Memory B cell (primary cell): ENCODE measurements at regions not wholly inside any gene's neighbourhood (a gene's known extent, or its start where the extent isn't known, plus 50 kb on each side); places are given as distances from the start of the nearest gene placed in this dataset.
"Not testable (repeated sequence)": the region's sequence is repeated elsewhere in the genome, so short reads cannot be mapped to it uniquely, and the experiment has no call there.

Source experiments
- ATAC-seq: fragments of 150-1000 bp; cut with Tn5 transposase; 2 replicates; pipeline ENCODE4 v1.10.0; 2021; ENCODE audit warnings: low read depth, mild to moderate bottlenecking, moderate library complexity
- DNase-seq, 2 donors: peaks; one replicate each; pipeline ENCODE4 v3.0.0; 2022; ENCODE audit warnings: low spot score in 2 of 2
- H3K27ac Mint-ChIP-seq: one replicate; pipeline ENCODE4 v1.8.0; 2022; ENCODE audit warnings: mild to moderate bottlenecking, moderate library complexity, mixed read lengths
- H3K27me3 Mint-ChIP-seq: one replicate; pipeline ENCODE4 v1.8.0; 2022; ENCODE audit warnings: mixed read lengths
- H3K36me3 Mint-ChIP-seq: one replicate; pipeline ENCODE4 v1.8.0; 2022; ENCODE audit warnings: mild to moderate bottlenecking, mixed read lengths
- H3K4me1 Mint-ChIP-seq: one replicate; pipeline ENCODE4 v1.8.0; 2022; ENCODE audit warnings: mixed read lengths
- H3K4me3 Mint-ChIP-seq: one replicate; pipeline ENCODE4 v1.8.0; 2022; ENCODE audit warnings: mild to moderate bottlenecking, moderate library complexity, mixed read lengths
- H3K9me3 Mint-ChIP-seq: one replicate; pipeline ENCODE4 v1.8.0; 2022; ENCODE audit warnings: mixed read lengths

DNA sequence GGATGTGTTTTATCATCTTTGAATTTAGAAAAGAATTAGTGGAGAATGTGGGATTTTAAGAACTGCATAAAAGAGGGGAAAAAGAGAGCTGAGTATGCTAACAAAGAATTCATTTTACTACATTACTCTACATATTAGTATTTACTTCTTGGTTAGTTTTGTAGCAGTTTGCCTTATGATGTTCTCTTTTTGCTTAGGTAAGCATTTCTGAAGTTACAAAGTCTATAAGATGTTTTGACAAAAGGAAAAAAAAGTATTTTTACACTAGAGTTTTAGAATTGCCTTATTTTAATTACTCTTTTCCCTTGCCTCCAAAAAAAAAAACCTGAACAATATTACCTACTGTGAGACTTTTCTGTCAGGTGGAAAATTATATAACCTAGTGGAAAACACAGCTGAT, 739.5 kb upstream of the SLC39A10 start:
- ATAC-seq = no peak

DNA sequence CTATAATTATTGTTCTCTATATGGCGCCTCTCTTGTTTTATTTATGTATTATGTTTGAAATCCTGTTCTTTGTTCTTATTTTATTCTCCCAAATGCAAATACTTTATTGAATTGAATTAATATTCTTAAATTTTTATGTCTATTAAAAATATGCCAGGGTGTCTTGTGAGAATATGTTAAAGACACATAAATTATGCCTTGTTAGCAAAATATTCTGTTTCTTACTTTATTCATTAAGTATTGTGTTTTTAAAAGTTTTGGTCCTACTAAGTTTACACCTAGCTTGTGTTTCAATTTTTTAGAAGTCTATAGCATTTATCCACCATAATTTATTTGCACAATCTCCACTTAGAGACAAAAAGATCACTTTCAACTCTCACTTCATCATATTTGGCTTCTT, 741.5 kb upstream of the SLC39A10 start:
- no peak overlapping the region for H3K27ac Mint-ChIP-seq
- H3K4me3 Mint-ChIP-seq = no peak overlapping the region
- H3K36me3 Mint-ChIP-seq = no peaks in the 10 kb centered on the region
- DNase-seq = no peak
- H3K9me3 Mint-ChIP-seq = no peaks in the 10 kb centered on the region
- no peaks in the 10 kb centered on the region for H3K27me3 Mint-ChIP-seq
- H3K4me1 Mint-ChIP-seq = no peaks in the 10 kb centered on the region
- no peak for ATAC-seq

More for the DNA sequence above, 739.5 kb upstream of the SLC39A10 start:
- no peak for DNase-seq
- no peaks in the 10 kb centered on the region for H3K9me3 Mint-ChIP-seq
- H3K27ac Mint-ChIP-seq = no peak overlapping the region
- no peaks in the 10 kb centered on the region for H3K4me1 Mint-ChIP-seq
- H3K27me3 Mint-ChIP-seq = no peaks in the 10 kb centered on the region
- no peak overlapping the region for H3K4me3 Mint-ChIP-seq
- no peaks in the 10 kb centered on the region for H3K36me3 Mint-ChIP-seq

DNA sequence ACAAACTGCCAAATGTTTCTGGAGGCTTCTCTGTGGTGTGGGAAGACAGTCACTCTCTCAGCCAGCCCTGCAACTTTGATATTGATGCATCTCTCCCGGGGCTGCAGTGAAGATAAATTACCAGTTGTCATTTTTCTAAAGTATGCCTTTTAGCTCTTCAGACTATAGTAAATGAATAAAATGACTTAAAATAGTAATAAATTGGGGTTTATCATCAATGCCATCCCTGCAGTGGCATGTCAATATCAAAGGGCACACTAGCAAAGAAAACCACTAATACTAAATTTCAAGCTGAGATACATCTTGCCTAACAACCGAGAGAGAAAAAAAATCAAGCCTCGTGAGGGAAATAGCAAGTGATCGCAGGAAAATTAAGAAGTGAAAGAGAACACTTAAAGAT, 749.5 kb upstream of the SLC39A10 start:
- Mint-ChIP-seq H3K9me3 (peaks cover 6% of the 10 kb centered on the region), H3K4me3 (no peak overlapping the region), H3K27ac (no peak overlapping the region), H3K4me1 (no peaks in the 10 kb centered on the region), H3K36me3 (no peaks in the 10 kb centered on the region), H3K27me3 (no peaks in the 10 kb centered on the region)
- ATAC-seq (no peak), DNase-seq (no peak)

DNA sequence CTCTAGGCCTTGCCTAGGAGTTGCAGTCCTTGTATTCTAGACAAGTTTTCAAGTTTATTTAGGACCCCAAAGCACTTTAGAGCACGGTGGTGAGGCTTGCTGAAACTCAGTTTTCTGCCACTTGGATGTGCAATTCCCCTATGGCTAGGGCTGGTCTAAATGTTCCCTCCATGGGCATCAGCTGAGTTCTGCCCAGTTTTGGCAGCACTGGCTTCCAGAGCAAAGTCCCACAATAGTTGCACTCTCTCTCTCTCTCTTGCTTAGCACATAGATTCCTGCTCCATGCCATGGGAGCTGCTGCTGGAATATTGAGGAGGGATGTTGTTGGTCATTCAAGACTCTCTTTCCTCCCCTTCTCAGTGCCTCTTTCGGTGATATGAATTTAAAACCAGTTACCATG, 760.2 kb upstream of the SLC39A10 start:
- Mint-ChIP-seq H3K36me3 (no peaks in the 10 kb centered on the region), H3K27ac (no peak overlapping the region), H3K9me3 (no peaks in the 10 kb centered on the region), H3K4me1 (no peaks in the 10 kb centered on the region), H3K4me3 (no peak overlapping the region), H3K27me3 (peaks cover 2% of the 10 kb centered on the region)
- no peak for DNase-seq
- no peak for ATAC-seq

DNA sequence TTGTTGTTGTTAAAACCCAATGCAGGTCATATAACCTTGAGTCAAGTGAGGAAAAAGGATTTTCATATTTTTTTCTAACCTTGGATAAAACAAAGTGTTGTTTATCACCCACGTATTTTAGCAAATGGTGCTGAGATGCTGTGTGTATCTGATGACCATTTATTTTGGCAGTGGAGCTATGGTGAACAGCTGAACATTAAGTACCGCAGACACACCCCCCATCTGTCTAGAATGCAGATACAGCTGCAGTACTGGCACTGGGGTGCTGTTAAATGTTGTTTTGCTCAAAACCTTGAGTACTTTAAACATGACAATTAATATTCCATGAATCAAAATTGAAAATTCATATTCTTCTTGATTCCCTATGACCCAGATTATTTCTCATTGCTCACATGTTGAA, 773.3 kb upstream of the SLC39A10 start:
- Mint-ChIP-seq H3K27me3 (no peaks in the 10 kb centered on the region), H3K4me1 (no peaks in the 10 kb centered on the region), H3K4me3 (no peak overlapping the region), H3K36me3 (no peaks in the 10 kb centered on the region), H3K9me3 (no peaks in the 10 kb centered on the region), H3K27ac (no peak overlapping the region)
- ATAC-seq = no peak
- DNase-seq = no peak

DNA sequence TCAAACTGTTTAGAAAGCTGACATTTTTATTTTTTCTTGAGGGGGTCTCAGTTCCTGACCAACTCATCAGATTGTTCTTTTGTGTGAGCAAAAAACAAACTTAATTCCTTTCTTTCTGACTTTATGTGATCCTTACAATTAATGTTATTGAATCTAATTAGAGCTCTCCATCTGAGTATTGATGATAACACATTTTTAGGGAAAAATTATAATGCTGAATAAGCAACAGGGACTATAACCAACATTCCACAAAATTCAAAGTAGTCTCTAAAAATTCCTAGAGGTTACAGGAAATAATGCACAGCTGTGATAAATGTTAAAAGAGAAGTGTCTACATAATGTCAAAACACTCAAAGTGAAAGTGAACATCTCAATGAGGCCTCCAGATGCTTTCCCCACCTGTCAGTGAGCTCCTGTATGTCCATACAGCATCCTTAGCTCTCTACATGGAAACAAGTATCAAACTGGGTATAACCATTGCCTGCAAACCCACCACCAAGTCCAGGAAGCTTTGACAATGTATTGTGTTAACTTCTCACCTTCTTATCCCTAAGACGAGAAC, 786.0 kb upstream of the SLC39A10 start:
- Mint-ChIP-seq H3K27me3 (no peaks in the 10 kb centered on the region), H3K4me1 (no peaks in the 10 kb centered on the region), H3K4me3 (no peak overlapping the region), H3K9me3 (no peaks in the 10 kb centered on the region), H3K36me3 (no peaks in the 10 kb centered on the region), H3K27ac (no peak overlapping the region)
- no peak for DNase-seq
- ATAC-seq = no peak

DNA sequence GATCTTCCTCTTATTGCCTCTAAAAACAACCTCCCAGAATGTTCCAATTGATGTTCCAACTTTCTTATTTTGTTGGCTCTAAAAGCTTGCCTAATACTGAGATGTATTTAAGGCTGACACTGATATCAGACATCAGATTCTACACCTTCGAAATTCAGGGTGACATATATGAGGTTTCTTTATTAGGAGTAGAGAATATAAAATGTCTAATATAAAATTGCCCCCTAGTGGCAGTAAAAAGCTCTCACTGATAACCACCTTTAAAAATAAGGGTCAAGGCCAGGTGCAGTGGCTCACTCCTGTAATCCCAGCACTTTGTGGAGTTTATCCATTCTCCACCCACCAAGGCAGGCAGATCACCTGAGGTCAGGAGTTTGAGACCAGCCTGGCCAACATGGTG, 789.7 kb upstream of the SLC39A10 start:
- no peak overlapping the region for H3K27ac Mint-ChIP-seq
- H3K9me3 Mint-ChIP-seq = no peaks in the 10 kb centered on the region
- ATAC-seq (no peak), DNase-seq (no peak)
- H3K36me3 Mint-ChIP-seq = no peaks in the 10 kb centered on the region
- no peaks in the 10 kb centered on the region for H3K27me3 Mint-ChIP-seq
- H3K4me3 Mint-ChIP-seq = no peak overlapping the region
- H3K4me1 Mint-ChIP-seq = no peaks in the 10 kb centered on the region

DNA sequence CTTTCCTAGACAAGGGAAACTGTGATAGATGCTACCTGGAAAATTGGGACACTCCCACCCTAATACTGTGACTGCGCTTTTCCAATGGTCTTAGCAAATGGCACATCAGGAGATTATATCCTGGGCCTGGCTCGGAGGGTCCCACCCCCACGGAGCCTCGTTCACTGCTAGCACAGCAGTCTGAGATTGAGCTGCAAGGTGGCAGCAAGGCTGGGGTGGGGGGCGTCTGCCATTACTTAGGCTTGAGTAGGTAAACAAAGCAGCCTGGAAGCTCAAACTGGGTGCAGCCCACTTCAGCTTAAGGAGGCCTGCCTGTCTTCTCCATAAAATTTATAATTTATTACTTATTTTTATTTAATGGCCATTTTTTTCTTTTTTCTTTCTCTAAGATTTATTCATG, 802.1 kb upstream of the SLC39A10 start:
- Mint-ChIP-seq H3K36me3 (no peaks in the 10 kb centered on the region), H3K4me3 (no peak overlapping the region), H3K4me1 (no peaks in the 10 kb centered on the region), H3K27me3 (no peaks in the 10 kb centered on the region), H3K27ac (no peak overlapping the region), H3K9me3 (peaks cover 4% of the 10 kb centered on the region)
- DNase-seq (no peak), ATAC-seq (no peak)

DNA sequence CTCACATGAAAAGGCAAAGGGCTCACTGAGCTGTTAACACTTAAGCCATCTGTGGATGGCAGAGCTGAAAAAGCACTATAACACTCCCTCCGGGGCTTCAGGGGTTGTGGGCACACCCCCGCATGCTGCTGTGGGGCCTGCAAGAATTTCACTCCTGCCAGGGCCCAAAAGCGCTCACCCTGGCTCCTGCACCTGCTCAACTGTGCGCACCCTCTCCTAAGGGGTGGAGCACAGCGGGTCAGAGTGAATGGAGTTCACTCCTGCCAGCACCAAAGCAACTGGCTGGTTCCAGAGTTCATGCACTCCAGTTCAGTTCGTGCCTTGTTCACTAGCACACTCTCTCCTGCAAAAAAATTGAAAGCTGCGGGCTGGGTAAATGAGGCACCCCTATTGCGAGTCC, 814.2 kb upstream of the SLC39A10 start:
- Mint-ChIP-seq H3K36me3 (no peaks in the 10 kb centered on the region), H3K4me3 (no peak overlapping the region), H3K9me3 (no peaks in the 10 kb centered on the region), H3K27ac (no peak overlapping the region), H3K4me1 (no peaks in the 10 kb centered on the region), H3K27me3 (no peaks in the 10 kb centered on the region)
- DNase-seq = no peak
- ATAC-seq = no peak

DNA sequence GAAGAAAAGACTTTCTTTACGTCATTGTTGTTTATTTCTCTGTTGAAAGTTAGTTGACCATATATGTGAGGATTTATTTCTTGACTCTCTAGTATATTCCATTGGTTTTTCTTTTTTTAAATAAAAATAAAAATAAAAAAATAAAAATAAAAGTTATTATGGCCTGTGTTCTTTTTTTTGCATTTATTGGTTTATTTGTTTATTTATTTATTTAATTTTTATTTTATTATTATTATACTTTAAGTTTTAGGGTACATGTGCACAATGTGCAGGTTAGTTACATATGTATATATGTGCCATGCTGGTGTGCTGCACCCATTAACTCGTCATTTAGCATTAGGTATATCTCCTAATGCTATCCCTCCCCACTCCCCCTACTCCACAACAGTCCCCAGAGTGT, 822.7 kb upstream of the SLC39A10 start:
- DNase-seq, H3K4me3 Mint-ChIP-seq, H3K36me3 Mint-ChIP-seq, H3K27ac Mint-ChIP-seq, H3K4me1 Mint-ChIP-seq, ATAC-seq, H3K9me3 Mint-ChIP-seq, H3K27me3 Mint-ChIP-seq: not testable (repeated sequence)

DNA sequence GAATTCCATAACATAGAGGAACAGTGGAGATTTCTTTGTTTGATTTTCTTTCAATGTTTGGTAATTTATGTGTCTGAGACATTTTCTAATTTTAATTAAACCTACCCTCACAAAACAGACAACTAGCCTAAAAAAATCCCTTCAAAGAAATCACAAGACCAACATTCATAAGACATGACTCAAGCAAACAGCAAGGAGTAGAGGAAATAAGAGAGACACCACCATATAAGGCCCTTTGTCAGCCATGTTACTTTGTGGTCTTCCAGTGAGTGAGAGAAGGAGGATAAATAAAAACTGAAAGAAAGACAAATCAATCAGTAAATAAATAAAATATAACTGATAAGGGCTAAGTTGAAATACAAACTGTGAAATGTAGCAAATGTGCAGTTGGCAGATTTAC, 830.8 kb upstream of the SLC39A10 start:
- H3K27ac Mint-ChIP-seq = no peak overlapping the region
- H3K4me3 Mint-ChIP-seq = no peak overlapping the region
- no peaks in the 10 kb centered on the region for H3K36me3 Mint-ChIP-seq
- ATAC-seq (no peak), DNase-seq (no peak)
- no peaks in the 10 kb centered on the region for H3K9me3 Mint-ChIP-seq
- H3K4me1 Mint-ChIP-seq = no peaks in the 10 kb centered on the region
- H3K27me3 Mint-ChIP-seq = no peaks in the 10 kb centered on the region

DNA sequence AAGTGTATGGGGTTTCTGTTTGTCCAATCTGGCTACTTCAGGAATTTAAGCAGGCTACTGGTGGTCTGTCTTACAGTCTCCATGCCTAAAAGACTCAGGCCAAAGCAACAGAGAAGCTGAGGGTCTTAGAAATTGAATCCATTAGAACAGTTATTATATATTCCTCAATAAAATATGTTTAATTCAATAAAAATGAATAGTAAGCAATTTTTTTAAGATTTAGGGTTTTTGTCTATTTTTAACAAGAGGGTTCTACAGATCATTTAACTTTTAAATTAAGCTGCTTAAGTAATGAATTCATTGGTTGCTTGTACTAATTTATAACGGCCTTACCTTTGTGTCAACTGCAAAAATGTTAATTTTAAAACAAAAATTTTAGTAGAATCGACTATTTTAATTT, 832.6 kb upstream of the SLC39A10 start:
- no peak overlapping the region for H3K27ac Mint-ChIP-seq
- no peaks in the 10 kb centered on the region for H3K36me3 Mint-ChIP-seq
- H3K27me3 Mint-ChIP-seq = no peaks in the 10 kb centered on the region
- no peak for ATAC-seq
- H3K4me3 Mint-ChIP-seq = no peak overlapping the region
- no peak for DNase-seq
- no peaks in the 10 kb centered on the region for H3K9me3 Mint-ChIP-seq
- H3K4me1 Mint-ChIP-seq = no peaks in the 10 kb centered on the region

DNA sequence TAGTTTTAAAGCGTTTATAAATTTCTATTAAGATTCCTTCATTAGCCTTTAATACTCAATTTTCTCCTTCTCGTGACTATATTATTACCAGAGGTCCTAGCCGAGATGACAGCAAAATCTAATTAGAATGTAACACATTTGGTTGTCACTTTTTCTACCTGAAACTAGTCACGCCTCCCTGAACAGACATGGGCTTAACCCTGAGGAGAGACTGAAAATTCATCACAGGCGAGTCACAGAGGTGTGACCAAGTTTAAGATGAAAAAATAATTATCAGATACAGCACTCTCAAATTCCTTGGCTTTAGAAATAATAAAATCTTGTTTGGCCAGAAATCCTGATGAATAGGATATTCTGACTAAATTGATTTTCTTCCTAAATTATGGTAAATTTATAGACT, 834.4 kb upstream of the SLC39A10 start:
- H3K27ac Mint-ChIP-seq = no peak overlapping the region

DNA sequence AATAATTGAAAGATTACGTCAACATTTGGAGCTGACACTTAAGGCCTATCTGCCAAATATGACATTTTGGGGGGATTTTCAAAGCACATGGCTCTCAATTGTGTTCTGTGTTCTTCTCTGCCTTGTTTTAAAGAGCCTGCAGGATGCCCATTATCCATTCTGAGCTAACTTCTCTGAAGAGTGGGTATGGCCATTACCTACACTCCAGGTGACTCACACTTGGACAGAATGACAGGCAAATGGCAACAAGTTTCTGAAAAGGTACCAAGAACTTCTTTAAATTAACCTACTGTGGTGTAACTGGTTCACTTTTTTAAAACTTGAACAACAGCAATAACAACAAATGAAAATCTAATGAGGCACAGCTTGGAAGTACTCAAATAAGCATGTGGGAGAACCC, 834.9 kb upstream of the SLC39A10 start:
- no peaks in the 10 kb centered on the region for H3K27me3 Mint-ChIP-seq
- H3K4me1 Mint-ChIP-seq = no peaks in the 10 kb centered on the region
- no peak overlapping the region for H3K27ac Mint-ChIP-seq
- ATAC-seq = no peak
- DNase-seq = no peak
- no peak overlapping the region for H3K4me3 Mint-ChIP-seq
- no peaks in the 10 kb centered on the region for H3K9me3 Mint-ChIP-seq
- no peaks in the 10 kb centered on the region for H3K36me3 Mint-ChIP-seq

More for the DNA sequence above, 834.4 kb upstream of the SLC39A10 start:
- H3K9me3 Mint-ChIP-seq = no peaks in the 10 kb centered on the region
- no peak for DNase-seq
- no peaks in the 10 kb centered on the region for H3K36me3 Mint-ChIP-seq
- H3K27me3 Mint-ChIP-seq = no peaks in the 10 kb centered on the region
- H3K4me3 Mint-ChIP-seq = no peak overlapping the region
- H3K4me1 Mint-ChIP-seq = no peaks in the 10 kb centered on the region
- ATAC-seq = no peak

DNA sequence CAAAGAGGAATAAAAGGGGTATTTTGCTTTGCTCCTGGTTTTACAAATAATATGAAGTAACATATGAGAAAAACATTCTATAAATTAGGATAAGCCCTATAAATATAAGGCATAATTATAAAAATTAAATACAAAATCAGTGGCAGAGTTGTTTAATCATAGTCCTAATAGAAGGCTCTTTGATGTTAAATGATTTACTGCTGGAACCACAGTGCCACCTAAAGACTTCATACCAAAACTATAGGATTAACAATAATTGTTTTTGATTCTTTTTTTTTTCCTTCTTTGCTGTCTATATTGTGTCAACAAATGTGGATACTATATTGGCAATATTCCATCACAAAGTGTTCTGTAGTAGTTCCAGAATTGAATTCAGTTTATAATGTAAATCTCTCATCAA, 837.7 kb upstream of the SLC39A10 start:
- Mint-ChIP-seq H3K36me3 (no peaks in the 10 kb centered on the region), H3K27ac (no peak overlapping the region), H3K9me3 (no peaks in the 10 kb centered on the region), H3K4me3 (no peak overlapping the region), H3K4me1 (no peaks in the 10 kb centered on the region), H3K27me3 (no peaks in the 10 kb centered on the region)
- no peak for DNase-seq
- no peak for ATAC-seq
